Skin of body (tissue), 1 donor: ENCODE measurements at regions not wholly inside any gene's neighbourhood (a gene's known extent, or its start where the extent isn't known, plus 50 kb on each side); places are given as distances from the start of the nearest gene placed in this dataset.

Experiments used
- DNase-seq: peaks from one replicate; lab custom pipeline; 2025; lab: John Stamatoyannopoulos, UW

DNA sequence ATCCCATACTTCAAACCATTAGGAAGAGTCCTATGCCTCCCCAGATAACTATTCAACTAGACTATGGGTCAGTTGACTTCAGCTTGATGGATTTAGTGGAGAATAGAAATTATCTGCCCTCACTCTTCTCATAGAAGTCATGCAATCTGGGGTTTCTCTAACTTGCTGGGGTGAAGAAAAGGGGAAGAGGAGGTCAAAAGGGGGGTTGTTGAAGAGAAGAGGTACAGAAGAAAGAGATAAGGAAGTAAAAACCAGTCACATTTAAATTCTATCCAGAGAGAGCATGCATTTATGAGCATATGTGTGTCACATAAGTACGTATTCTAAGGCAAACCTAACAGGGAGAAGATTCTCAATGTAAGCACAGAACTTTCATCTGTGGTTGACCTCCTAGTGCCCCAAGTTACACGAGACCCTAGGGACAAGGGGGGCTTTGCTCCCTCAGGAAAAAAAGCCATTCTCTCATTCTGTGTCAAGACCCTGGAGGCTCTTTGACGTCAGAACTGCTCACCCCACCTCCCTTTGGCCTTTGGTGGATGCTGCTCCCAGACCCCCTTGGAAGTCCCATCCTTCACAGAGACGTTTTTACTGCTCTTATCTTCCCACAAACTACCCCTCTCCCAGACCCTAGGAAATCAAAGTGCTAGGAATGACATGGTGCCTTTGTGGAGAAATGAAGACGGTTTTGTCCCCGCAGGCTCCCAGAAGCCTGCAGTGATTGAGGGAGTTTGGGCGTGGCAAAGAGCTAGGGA lies 236.8 kb upstream of the TNP1 start:
- no peak for DNase-seq

DNA sequence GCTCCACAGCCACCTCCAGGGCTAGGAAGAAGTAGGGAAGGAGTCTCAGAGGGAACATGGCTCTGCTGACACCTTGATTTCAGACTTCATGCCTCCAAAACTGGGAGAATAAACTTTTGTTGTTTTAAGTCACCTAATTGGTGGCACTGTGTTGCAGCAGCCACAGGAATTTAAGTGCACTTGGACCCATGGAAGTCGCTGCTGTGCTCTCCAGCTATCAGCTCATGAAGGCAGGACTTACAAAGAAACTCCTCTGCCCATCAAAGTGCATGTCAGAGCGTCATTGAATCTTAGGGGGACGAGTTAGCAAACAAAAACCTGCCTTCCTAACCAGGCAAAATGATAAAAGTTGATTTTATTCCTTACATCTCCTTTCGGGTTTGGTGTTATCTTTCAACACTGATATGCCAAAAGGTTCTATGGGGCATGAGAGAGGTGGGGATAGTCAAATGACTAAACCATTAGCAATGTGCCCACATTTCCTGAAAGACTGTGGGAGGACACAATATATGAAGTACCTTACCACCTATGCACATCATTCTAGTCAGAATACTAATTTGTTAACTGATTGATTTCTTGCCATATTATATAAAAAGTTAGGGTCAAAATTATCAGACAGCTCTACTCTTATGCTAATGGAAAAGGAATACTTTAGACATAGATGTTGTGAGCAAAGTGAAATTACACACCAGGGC lies 235.8 kb upstream of the TNP1 start:
- no peak for DNase-seq

- no peak for DNase-seq
Observed at GRCh38 chr2:217092710-217093379, 233.0 kb upstream of the TNP1 start.

- DNase-seq = no peak
Observed at GRCh38 chr2:217091531-217091930, 231.7 kb upstream of the TNP1 start.

GRCh38 chr2:217090884-217091283 lies 231.0 kb upstream of the TNP1 start:
- no peak for DNase-seq

GRCh38 chr2:217090024-217090473 lies 230.2 kb upstream of the TNP1 start:
- DNase-seq = no peak

DNA sequence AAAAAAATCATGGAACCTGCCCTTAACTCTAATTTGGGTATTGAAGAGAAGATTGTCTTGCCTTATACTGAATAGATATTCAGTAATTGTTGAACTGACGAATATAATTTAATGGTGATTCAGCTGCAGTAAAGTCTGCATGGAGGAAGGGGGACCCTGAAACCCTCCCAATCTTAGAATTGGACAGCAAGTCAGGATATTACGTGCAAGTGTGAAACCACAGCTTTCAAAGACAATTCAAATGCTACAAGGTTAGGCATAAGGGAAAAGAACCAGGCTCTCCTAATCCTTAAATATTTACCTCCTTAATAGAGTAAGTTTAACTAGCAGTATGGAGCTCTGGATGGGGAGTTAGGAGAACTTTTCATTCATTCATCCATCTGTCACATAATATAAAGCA lies 226.9 kb upstream of the TNP1 start:
- no peak for DNase-seq

DNA sequence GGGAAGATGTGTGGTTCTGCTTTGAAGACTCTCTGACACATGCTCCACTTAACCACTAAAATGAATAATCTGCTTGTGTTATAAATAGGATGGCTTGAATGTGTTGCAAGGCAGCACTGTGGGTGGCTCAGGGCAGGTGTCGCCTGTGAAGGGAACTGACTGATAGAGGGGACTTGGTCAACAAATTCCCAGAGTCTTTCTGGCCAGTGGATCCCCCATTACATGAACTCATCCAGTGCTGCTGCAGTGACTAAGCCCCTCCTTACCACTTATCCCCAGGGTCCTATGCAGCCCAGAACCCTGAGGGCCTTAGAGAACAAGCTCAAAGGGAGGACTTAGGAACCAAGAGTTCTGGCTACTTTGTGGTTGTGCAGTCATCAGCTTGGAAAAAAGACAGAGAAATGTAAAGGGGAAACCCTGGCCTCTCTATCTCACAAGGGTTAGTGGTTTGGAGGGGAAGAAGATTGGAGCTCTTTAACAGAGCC lies 226.2 kb upstream of the TNP1 start:
- no peak for DNase-seq

GRCh38 chr2:217085543-217085942 lies 225.7 kb upstream of the TNP1 start:
- DNase-seq = no peak

- DNase-seq = no peak
Observed at GRCh38 chr2:217081799-217082198, 221.9 kb upstream of the TNP1 start.

- no peak for DNase-seq
Observed at GRCh38 chr2:217079165-217079564, 219.3 kb upstream of the TNP1 start.

- no peak for DNase-seq
Observed at GRCh38 chr2:217077831-217078407, 218.1 kb upstream of the TNP1 start.

GRCh38 chr2:217076657-217077232 lies 216.9 kb upstream of the TNP1 start:
- DNase-seq = no peak

- DNase-seq = no peak
Observed at GRCh38 chr2:217076058-217076435, 216.2 kb upstream of the TNP1 start.

DNA sequence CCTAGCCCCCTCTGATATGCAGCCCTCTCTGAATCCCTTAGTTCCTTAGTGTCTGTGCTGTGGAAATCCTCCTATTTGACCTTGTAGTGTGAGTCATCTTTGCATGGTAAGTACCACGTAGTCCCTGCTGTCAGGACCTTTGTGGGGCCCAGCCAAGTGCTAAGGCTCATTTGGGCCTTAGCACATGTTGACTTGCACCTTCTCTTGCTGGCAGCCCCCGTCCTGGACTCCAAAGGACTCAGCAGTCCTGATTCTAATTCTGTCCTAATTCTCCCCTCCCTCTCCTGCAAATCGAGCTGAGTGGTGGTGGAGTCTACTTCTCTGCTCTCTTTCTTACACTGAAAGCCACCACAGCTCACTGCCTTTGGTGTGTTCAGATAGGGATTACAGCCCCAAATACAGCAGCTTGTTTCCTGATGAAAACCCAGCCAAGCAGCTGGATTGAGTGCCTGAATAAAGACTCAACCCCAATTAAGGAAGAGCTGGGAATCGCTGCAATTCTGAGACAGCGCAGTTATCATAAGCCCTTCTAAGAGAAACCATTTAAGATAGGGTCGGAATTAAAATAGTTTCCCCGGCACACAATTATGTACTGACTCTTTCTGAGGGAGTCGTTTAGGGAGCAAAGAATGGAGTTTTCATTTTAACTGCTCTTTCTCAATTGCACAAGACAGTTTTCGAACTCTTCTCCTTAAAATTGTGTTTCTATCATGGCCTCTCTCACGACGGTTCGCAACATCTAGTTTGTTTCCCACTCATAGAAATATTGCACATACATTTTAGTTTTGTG lies 215.6 kb upstream of the TNP1 start:
- DNase-seq = no peak

DNA sequence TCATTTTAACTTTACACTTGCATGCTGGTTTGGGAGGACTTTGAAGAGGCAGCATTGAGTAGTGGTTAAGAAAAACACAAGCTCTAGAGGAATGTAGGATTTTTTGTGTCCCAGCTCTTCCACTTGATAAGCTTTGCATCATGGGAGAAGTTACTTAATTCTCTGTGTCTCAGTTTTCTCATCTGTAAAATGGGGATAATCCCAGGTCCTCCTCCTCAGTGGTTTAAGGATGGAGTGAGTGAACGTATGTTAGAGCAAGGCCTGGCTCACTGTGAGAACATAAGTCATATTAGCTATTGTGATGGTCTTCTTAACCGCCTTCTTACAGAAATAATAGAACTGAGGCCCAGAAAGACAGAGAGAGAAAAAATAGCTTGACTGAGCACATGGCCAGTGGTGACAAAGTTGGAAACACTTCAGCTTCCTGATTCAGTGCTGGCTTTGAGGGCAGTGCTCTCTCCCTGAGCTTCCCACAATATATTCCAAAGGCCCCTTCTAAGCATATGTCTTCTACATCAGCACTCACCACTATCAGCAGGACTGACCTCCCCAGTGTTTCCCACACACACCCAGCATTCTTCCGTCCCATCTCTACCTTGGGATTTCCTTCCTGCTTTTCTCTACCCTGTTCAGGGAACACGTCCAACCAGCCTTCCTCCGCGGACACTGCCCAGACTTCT lies 214.9 kb upstream of the TNP1 start:
- no peak for DNase-seq

GRCh38 chr2:217071416-217071815 lies 211.6 kb upstream of the TNP1 start:
- DNase-seq = no peak

DNA sequence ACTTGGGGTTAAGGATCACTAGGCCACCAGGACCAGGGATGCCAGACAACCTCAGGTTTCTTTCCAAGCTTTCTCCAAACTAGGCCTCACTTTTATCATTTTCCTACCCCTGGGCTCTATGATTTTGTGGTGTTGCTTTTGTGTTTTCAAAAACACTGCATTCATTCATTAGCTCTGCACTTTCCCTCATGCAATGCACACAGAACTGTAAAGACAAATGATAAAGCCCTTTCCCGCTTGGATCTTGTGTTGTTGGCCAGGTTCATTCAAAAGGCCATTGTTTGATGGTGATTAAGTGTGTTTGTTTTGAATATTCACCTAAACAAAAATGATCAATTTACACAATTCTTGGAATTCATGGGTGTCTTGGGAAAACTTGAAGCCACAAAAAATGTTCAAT lies 210.7 kb upstream of the TNP1 start:
- DNase-seq = no peak

- no peak for DNase-seq
Observed at GRCh38 chr2:217070043-217070430, 210.2 kb upstream of the TNP1 start.
